A549 (cell line): ENCODE measurements at regions not wholly inside any gene's neighbourhood (a gene's known extent, or its start where the extent isn't known, plus 50 kb on each side); places are given as distances from the start of the nearest gene placed in this dataset.

Experiments
- CEBPB ChIP-seq, 2 experiments: fragments of >200 bp in 1 of 2; sonication (Bioruptor Twin) in 1 of 2; formaldehyde crosslinking in 1 of 2; IDR thresholded peaks; 2 replicates each; pipeline ENCODE4 v1.6.1; 2012 to 2016
- EHF ChIP-seq: fragments of 250-450 bp; sonication (Bioruptor Pico); IDR thresholded peaks from 2 replicates; pipeline ENCODE4 v1.5.0; 2020; ENCODE audit warnings: mild to moderate bottlenecking
- EP300 ChIP-seq, 2 experiments: fragments of >200 bp; sonication (Bioruptor Twin); formaldehyde crosslinking; IDR thresholded peaks; 2 replicates in 1 of 2; 3 replicates in 1 of 2; pipeline ENCODE4 v1.6.1; 2016 to 2017
- POLR2A ChIP-seq: IDR thresholded peaks from 2 replicates; pipeline ENCODE4 v1.6.1; 2012; ENCODE audit warnings: mild to moderate bottlenecking, low read length
- SMC3 ChIP-seq: fragments of >200 bp; sonication (Bioruptor Twin); formaldehyde crosslinking; IDR thresholded peaks from 3 replicates; pipeline ENCODE4 v1.6.1; 2018; ENCODE audit warnings: inconsistent platforms
- TP53 ChIP-seq: fragments of 250-450 bp; sonication (Bioruptor Pico); IDR thresholded peaks from 2 replicates; pipeline ENCODE4 v1.5.0; 2021; ENCODE audit warnings: mild to moderate bottlenecking, moderate library complexity
- ZSCAN20 ChIP-seq: fragments of 250-450 bp; sonication (Bioruptor Pico); IDR thresholded peaks from 2 replicates; pipeline ENCODE4 v1.8.0; 2022; ENCODE audit warnings: mild to moderate bottlenecking, moderate library complexity
- TF ChIP-seq, protein P1 (sequence below): fragments of >200 bp; sonication (Bioruptor Twin); formaldehyde crosslinking; IDR thresholded peaks from 3 replicates; pipeline ENCODE4 v1.5.1; 2016
- TF ChIP-seq, protein P2 (sequence below): IDR thresholded peaks from 2 replicates; pipeline ENCODE4 v1.6.1; 2012
- TF ChIP-seq, protein P3 (sequence below): fragments of 450-650 bp; IDR thresholded peaks from 2 replicates; pipeline ENCODE4 v1.6.1; 2014; ENCODE audit warnings: antibody characterized with exemption
- TF ChIP-seq, protein P4 (sequence below): IDR thresholded peaks from 2 replicates; pipeline ENCODE4 v1.6.1; 2012
- TF ChIP-seq, protein P5 (sequence below): fragments of 150-350 bp; IDR thresholded peaks from 2 replicates; pipeline ENCODE4 v1.6.1; 2014; ENCODE audit warnings: low read depth, mild to moderate bottlenecking, low read length

DNA sequence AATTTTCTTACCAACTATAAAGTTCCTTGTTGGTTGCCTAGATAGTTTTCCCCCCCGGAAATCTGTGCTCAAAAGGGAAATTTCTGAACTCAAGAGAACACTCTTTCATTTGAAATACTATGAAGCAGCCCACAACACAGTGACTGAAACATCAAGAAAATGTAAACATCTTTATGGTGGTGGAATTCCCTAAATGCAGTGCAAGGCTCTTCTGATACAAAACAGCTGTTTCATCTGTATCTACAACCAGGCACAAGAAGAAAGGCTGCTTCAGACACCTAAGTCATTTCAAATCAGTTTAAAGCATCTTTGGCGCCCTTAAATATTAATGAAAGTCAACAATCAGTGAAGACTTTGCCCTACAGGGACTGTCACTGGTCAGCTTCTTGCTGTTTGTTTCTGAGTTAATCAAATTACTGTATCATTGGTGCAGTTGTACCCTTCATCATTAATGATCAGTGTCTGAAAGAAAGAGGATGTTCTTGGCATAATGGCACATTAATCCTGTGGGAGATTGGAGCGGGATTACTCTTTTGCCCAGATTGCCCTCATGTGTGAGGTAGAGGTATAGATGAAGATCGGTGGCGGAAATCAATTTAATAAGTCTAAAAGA lies 947.0 kb downstream of the NR2F1-AS1 start:
- TF ChIP-seq, protein P1, sequence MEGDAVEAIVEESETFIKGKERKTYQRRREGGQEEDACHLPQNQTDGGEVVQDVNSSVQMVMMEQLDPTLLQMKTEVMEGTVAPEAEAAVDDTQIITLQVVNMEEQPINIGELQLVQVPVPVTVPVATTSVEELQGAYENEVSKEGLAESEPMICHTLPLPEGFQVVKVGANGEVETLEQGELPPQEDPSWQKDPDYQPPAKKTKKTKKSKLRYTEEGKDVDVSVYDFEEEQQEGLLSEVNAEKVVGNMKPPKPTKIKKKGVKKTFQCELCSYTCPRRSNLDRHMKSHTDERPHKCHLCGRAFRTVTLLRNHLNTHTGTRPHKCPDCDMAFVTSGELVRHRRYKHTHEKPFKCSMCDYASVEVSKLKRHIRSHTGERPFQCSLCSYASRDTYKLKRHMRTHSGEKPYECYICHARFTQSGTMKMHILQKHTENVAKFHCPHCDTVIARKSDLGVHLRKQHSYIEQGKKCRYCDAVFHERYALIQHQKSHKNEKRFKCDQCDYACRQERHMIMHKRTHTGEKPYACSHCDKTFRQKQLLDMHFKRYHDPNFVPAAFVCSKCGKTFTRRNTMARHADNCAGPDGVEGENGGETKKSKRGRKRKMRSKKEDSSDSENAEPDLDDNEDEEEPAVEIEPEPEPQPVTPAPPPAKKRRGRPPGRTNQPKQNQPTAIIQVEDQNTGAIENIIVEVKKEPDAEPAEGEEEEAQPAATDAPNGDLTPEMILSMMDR = no peak
- TF ChIP-seq TP53 (CRISPR knock-in tag) (no peak), EP300 (IDR thresholded peaks at IDR 0.05) (no peak), SMC3 (no peak), ZSCAN20 (no peak), POLR2A (no peak), EHF (no peak), CEBPB (IDR thresholded peaks at IDR 0.05) (no peak)
- TF ChIP-seq, protein P2, sequence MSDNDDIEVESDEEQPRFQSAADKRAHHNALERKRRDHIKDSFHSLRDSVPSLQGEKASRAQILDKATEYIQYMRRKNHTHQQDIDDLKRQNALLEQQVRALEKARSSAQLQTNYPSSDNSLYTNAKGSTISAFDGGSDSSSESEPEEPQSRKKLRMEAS = no peak
- TF ChIP-seq, protein P3, sequence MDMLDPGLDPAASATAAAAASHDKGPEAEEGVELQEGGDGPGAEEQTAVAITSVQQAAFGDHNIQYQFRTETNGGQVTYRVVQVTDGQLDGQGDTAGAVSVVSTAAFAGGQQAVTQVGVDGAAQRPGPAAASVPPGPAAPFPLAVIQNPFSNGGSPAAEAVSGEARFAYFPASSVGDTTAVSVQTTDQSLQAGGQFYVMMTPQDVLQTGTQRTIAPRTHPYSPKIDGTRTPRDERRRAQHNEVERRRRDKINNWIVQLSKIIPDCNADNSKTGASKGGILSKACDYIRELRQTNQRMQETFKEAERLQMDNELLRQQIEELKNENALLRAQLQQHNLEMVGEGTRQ = no peak
- TF ChIP-seq, protein P4, sequence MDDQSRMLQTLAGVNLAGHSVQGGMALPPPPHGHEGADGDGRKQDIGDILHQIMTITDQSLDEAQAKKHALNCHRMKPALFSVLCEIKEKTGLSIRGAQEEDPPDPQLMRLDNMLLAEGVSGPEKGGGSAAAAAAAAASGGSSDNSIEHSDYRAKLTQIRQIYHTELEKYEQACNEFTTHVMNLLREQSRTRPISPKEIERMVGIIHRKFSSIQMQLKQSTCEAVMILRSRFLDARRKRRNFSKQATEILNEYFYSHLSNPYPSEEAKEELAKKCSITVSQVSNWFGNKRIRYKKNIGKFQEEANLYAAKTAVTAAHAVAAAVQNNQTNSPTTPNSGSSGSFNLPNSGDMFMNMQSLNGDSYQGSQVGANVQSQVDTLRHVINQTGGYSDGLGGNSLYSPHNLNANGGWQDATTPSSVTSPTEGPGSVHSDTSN = no peak
- TF ChIP-seq, protein P5, sequence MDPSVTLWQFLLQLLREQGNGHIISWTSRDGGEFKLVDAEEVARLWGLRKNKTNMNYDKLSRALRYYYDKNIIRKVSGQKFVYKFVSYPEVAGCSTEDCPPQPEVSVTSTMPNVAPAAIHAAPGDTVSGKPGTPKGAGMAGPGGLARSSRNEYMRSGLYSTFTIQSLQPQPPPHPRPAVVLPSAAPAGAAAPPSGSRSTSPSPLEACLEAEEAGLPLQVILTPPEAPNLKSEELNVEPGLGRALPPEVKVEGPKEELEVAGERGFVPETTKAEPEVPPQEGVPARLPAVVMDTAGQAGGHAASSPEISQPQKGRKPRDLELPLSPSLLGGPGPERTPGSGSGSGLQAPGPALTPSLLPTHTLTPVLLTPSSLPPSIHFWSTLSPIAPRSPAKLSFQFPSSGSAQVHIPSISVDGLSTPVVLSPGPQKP = no peak
